Activated B cell treated with CpG ODN at 0.5 μM for 24 hours (primary cell): ENCODE measurements at regions not wholly inside any gene's neighbourhood (a gene's known extent, or its start where the extent isn't known, plus 50 kb on each side); places are given as distances from the start of the nearest gene placed in this dataset.

Source experiments
- ATAC-seq: fragments of 200-7000 bp; cut with Tn5 transposase; one replicate; pipeline ENCODE4 v1.10.0; 2021; ENCODE audit warnings: low read depth, mild to moderate bottlenecking, moderate library complexity
- CTCF ChIA-PET: fragments of 350-600 bp; sonication (Branson Sonifier 250); formaldehyde crosslinking; loops from one replicate; lab custom pipeline; 2021; ENCODE audit warnings: antibody characterized with exemption; lab: Charles Lee
- POLR2A ChIA-PET: fragments of 350-600 bp; sonication (Branson Sonifier 250); formaldehyde crosslinking; loops from one replicate; lab custom pipeline; 2021; ENCODE audit warnings: antibody characterized with exemption; lab: Charles Lee
- DNase-seq: peaks from one replicate; pipeline ENCODE4 v3.0.0; 2022
- H3K27ac Mint-ChIP-seq: one replicate; pipeline ENCODE4 v1.8.0; 2020; ENCODE audit warnings: mixed read lengths
- H3K27me3 Mint-ChIP-seq: one replicate; pipeline ENCODE4 v1.8.0; 2021; ENCODE audit warnings: mixed read lengths
- H3K36me3 Mint-ChIP-seq: one replicate; pipeline ENCODE4 v1.8.0; 2021; ENCODE audit warnings: low read depth, mixed read lengths
- H3K4me1 Mint-ChIP-seq: one replicate; pipeline ENCODE4 v1.8.0; 2021; ENCODE audit warnings: mixed read lengths
- H3K4me3 Mint-ChIP-seq: one replicate; pipeline ENCODE4 v1.8.0; 2020; ENCODE audit warnings: mild to moderate bottlenecking, mixed read lengths
- H3K9me3 Mint-ChIP-seq: one replicate; pipeline ENCODE4 v1.8.0; 2020; ENCODE audit warnings: mixed read lengths
- CTCF ChIP-seq: fragments of 200-600 bp; IDR thresholded peaks from one replicate; pipeline ENCODE4 v1.8.0; 2022; ENCODE audit warnings: antibody characterized with exemption, mild to moderate bottlenecking
- intact Hi-C: fragments of 100-400 bp; cut with micrococcal nuclease; formaldehyde crosslinking; loops from one replicate; pipeline ENCODE4 v1.15.1; 2024

- no peaks in the 10 kb centered on the region for H3K4me1 Mint-ChIP-seq
- H3K9me3 Mint-ChIP-seq = no peaks in the 10 kb centered on the region
- no peak for DNase-seq
- no peaks in the 10 kb centered on the region for H3K36me3 Mint-ChIP-seq
- H3K27me3 Mint-ChIP-seq = peaks cover 1% of the 10 kb centered on the region
- ChIA-PET CTCF (interaction anchor here (1.2 kb wide), 1 partner anchor 171 kb away, joined by 3 read pairs; no protein-coding TSS in a partner anchor), POLR2A (no interaction called here)
- no peak overlapping the region for H3K27ac Mint-ChIP-seq
- H3K4me3 Mint-ChIP-seq = no peak overlapping the region
- ATAC-seq = no peak
- TF ChIP-seq CTCF = no peak
- intact Hi-C loops = no loop called here
Measured at GRCh38 chr20:57826666-57827287, 117.0 kb upstream of the PMEPA1 start.

GRCh38 chr20:57824909-57825308 is 115.1 kb upstream of the PMEPA1 start:
- H3K9me3 Mint-ChIP-seq = no peaks in the 10 kb centered on the region
- ATAC-seq (no peak), DNase-seq (no peak)
- no peak overlapping the region for H3K4me3 Mint-ChIP-seq
- no peak overlapping the region for H3K27ac Mint-ChIP-seq
- TF ChIP-seq CTCF = no peak
- ChIA-PET POLR2A (no interaction called here), CTCF (no interaction called here)
- intact Hi-C loops = no loop called here
- H3K27me3 Mint-ChIP-seq = peaks cover 9% of the 10 kb centered on the region
- no peaks in the 10 kb centered on the region for H3K36me3 Mint-ChIP-seq
- H3K4me1 Mint-ChIP-seq = no peaks in the 10 kb centered on the region

- no peak for TF ChIP-seq CTCF
- DNase-seq (no peak), ATAC-seq (no peak)
- CTCF ChIA-PET = no interaction called here
- H3K27ac Mint-ChIP-seq = no peak overlapping the region
- H3K4me1 Mint-ChIP-seq = no peaks in the 10 kb centered on the region
- H3K9me3 Mint-ChIP-seq = no peaks in the 10 kb centered on the region
- no peaks in the 10 kb centered on the region for H3K36me3 Mint-ChIP-seq
- intact Hi-C loops = no loop called here
- peaks cover 26% of the 10 kb centered on the region for H3K27me3 Mint-ChIP-seq
- POLR2A ChIA-PET = no interaction called here
- no peak overlapping the region for H3K4me3 Mint-ChIP-seq
Measured at GRCh38 chr20:57821935-57822334, 112.1 kb upstream of the PMEPA1 start.

- Mint-ChIP-seq H3K9me3 (no peaks in the 10 kb centered on the region), H3K36me3 (no peaks in the 10 kb centered on the region), H3K27ac (no peak overlapping the region), H3K4me1 (no peaks in the 10 kb centered on the region), H3K27me3 (peaks cover 30% of the 10 kb centered on the region), H3K4me3 (no peak overlapping the region)
- intact Hi-C loops = no loop called here
- ChIA-PET POLR2A (no interaction called here), CTCF (no interaction called here)
- TF ChIP-seq CTCF = no peak
- ATAC-seq (no peak), DNase-seq (no peak)
Measured at GRCh38 chr20:57819691-57820380, 110.0 kb upstream of the PMEPA1 start.

GRCh38 chr20:57819291-57819690 is 109.5 kb upstream of the PMEPA1 start:
- Mint-ChIP-seq H3K36me3 (no peaks in the 10 kb centered on the region), H3K4me1 (no peaks in the 10 kb centered on the region), H3K27ac (no peak overlapping the region), H3K27me3 (peaks cover 34% of the 10 kb centered on the region), H3K9me3 (no peaks in the 10 kb centered on the region), H3K4me3 (no peak overlapping the region)
- no peak for DNase-seq
- ATAC-seq = no peak
- CTCF ChIA-PET = no interaction called here
- intact Hi-C loops = no loop called here
- POLR2A ChIA-PET = no interaction called here
- TF ChIP-seq CTCF = no peak
